ENCODE measurements at regions not wholly inside any gene's neighbourhood (a gene's known extent, or its start where the extent isn't known, plus 50 kb on each side); places are given as distances from the start of the nearest gene placed in this dataset.

DNA sequence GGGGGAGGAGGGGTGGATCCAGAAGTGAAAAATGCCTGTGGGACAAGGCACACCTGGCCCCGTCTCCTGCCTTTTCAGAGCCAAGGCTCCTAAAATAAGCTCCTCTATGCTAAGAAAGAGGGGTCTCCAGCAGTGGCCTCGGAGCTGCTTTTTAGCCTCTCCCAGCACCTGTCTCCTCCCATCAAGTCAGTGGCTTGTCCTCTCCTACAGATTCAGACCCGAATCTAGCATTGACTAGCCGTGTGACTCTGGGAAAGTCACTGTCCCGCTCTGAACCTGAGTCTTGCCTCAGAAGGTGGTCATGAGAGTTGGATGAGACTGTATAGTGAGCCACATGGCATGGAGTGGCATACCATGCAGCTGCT, 90.8 kb upstream of the THY1 start:
- Histone ChIP-seq H3K9me3 (ENCODE audit: control insufficient read depth in 3 of 3, low read length in 3 of 3) (no peaks in the 10 kb centered on the region), H3K4me1 (ENCODE audit: control insufficient read depth in 3 of 3, insufficient read depth in 3 of 3, low read length in 3 of 3) (peaks cover 0 to 2% (median 0%) of the 10 kb centered on the region in 3 donors), H3K9ac (ENCODE audit: low read depth in 1 of 3, low read length in 3 of 3) (no peak overlapping the region), H3K27ac (ENCODE audit: low read depth, low read length) (no peak overlapping the region), H3K27me3 (ENCODE audit: control insufficient read depth in 3 of 3, insufficient read depth in 3 of 3, low read length in 3 of 3) (peaks cover 5 to 20% (median 18%) of the 10 kb centered on the region in 3 donors), H3K36me3 (ENCODE audit: control insufficient read depth in 3 of 3, insufficient read depth in 3 of 3, low read length in 3 of 3) (no peaks in the 10 kb centered on the region), H3K4me3 (ENCODE audit: low read length in 3 of 3) (no peak overlapping the region)

DNA sequence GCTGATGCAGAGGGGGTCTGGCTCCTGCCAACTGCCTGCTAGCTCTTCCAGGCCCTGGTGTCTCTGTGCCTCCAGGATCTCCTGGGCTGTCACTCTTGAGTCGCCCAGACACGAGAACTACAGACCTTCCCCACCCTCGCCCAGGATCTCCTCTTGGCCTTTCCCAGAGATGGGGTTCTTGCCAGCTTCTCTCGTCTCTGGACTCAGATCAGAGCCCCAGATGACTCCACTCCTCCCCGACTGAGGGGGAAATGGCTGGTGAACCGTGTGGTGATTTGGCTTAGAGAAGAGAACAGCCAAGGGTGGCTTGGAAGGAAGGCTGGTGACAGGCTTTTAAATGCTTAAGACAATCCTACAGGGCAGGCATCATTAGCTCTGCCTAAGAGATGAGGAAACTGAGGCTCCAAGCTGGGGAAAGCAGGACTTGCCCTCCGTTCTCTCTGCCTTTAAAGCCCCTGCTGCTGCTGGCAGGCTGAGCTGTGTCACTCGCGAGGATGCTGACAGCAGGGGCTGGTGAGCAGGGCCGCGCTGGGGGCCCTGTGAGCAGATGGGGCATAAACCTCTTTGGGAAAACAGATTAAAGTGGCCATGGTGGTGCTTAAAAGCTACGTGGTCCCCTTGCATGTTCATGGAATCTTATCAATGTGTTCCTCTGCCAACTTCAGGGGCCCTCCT, 90.3 kb upstream of the THY1 start:
- Histone ChIP-seq H3K4me1 (ENCODE audit: control insufficient read depth in 3 of 3, insufficient read depth in 3 of 3, low read length in 3 of 3) (peaks cover 0 to 2% (median 0%) of the 10 kb centered on the region in 3 donors), H3K27me3 (ENCODE audit: control insufficient read depth in 3 of 3, insufficient read depth in 3 of 3, low read length in 3 of 3) (peaks cover 5 to 18% (median 15%) of the 10 kb centered on the region in 3 donors), H3K9me3 (ENCODE audit: control insufficient read depth in 3 of 3, low read length in 3 of 3) (no peaks in the 10 kb centered on the region), H3K4me3 (ENCODE audit: low read length in 3 of 3) (no peak overlapping the region), H3K9ac (ENCODE audit: low read depth in 1 of 3, low read length in 3 of 3) (no peak overlapping the region), H3K36me3 (ENCODE audit: control insufficient read depth in 3 of 3, insufficient read depth in 3 of 3, low read length in 3 of 3) (no peaks in the 10 kb centered on the region), H3K27ac (ENCODE audit: low read depth, low read length) (no peak overlapping the region)

DNA sequence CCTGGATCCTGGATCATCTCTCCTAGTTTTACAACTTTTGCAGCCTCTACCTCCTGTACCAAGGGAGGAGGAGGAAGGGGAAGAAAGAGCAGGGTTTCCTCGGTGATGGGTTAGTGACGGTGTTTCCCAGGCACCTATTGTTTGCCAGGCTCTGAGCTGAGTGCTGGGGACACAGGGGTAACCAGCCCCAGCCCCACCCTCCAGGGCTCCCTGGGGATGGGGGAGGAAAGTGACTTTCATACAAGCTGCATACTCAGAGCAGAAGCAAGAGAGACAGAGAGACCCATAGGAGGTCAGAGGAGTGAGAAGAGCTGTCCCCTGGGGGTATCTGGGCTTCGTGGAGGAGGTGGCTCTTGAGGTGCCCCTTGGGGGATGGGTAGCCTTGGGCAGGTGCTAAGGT, 89.4 kb upstream of the THY1 start:
- H3K9me3 ChIP-seq (ENCODE audit: control insufficient read depth in 3 of 3, low read length in 3 of 3): no peaks in the 10 kb centered on the region
- H3K4me3 ChIP-seq (ENCODE audit: low read length in 3 of 3): no peak overlapping the region
- peaks cover 0 to 2% (median 0%) of the 10 kb centered on the region in 3 donors for H3K4me1 ChIP-seq (ENCODE audit: control insufficient read depth in 3 of 3, insufficient read depth in 3 of 3, low read length in 3 of 3)
- H3K27me3 ChIP-seq (ENCODE audit: control insufficient read depth in 3 of 3, insufficient read depth in 3 of 3, low read length in 3 of 3): peaks cover 5 to 18% (median 15%) of the 10 kb centered on the region in 3 donors
- no peaks in the 10 kb centered on the region for H3K36me3 ChIP-seq (ENCODE audit: control insufficient read depth in 3 of 3, insufficient read depth in 3 of 3, low read length in 3 of 3)
- H3K9ac ChIP-seq (ENCODE audit: low read depth in 1 of 3, low read length in 3 of 3): no peak overlapping the region
- H3K27ac ChIP-seq (ENCODE audit: low read depth, low read length): no peak overlapping the region

DNA sequence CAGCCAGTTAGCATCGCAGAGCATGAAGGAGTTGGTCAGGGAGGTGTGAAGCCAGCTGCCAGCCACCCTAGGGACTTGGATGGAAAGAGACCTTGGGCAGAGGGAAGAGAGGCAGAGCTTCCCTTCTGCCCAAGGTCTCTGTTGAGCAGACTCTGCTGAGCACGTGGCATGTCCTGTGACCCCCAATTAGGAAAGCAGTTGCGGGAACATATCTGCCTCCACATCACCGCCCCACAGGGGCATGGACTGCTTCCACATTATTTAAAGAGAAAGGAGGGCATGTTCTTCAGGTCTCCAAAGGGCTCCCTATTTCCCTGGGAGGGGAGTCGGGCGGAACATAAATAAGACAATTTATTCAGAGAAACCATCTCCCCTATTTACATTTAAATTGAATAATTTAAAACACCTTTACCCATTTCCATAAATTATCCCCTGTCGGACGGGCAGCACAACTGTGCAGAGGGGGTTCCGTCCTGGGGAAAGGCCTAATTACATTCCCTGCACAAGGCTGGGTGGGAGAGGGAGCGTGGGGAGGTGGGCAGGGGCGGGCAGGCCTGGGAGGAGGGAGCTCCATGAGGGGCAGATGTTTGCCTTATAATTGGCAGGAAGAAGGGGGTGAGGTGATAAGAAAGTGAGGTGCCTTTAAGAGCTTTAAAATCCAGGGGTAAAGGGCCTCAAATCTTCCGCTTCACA, 88.8 kb upstream of the THY1 start:
- H3K9ac ChIP-seq (ENCODE audit: low read depth in 1 of 3, low read length in 3 of 3): no peak overlapping the region
- H3K36me3 ChIP-seq (ENCODE audit: control insufficient read depth in 3 of 3, insufficient read depth in 3 of 3, low read length in 3 of 3): no peaks in the 10 kb centered on the region
- H3K27ac ChIP-seq (ENCODE audit: low read depth, low read length): no peak overlapping the region
- peaks cover 0 to 2% (median 0%) of the 10 kb centered on the region in 3 donors for H3K4me1 ChIP-seq (ENCODE audit: control insufficient read depth in 3 of 3, insufficient read depth in 3 of 3, low read length in 3 of 3)
- no peaks in the 10 kb centered on the region for H3K9me3 ChIP-seq (ENCODE audit: control insufficient read depth in 3 of 3, low read length in 3 of 3)
- peaks cover 5 to 18% (median 15%) of the 10 kb centered on the region in 3 donors for H3K27me3 ChIP-seq (ENCODE audit: control insufficient read depth in 3 of 3, insufficient read depth in 3 of 3, low read length in 3 of 3)
- no peak overlapping the region for H3K4me3 ChIP-seq (ENCODE audit: low read length in 3 of 3)

DNA sequence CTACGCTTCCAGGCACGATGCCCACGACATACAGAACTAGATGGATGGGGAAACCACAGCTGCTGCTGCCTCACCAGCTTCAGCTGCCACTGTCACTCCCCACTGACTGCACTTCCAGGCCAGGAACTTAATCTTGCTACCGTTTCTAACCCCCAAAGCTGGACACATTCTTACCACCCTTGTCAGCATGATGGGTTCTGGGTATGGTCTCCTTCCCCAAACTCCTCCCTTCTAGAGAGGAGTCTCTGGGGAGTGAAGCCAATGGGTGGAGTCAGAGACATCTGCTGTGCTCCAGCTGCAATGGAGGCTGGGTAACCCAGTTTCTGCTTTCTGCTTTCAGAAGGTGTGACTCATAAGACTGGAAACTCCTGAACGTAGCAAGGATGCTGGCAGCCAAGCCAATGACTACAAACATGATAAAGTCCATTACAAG, 87.0 kb upstream of the THY1 start:
- no peak overlapping the region for H3K9ac ChIP-seq (ENCODE audit: low read depth in 1 of 3, low read length in 3 of 3)

DNA sequence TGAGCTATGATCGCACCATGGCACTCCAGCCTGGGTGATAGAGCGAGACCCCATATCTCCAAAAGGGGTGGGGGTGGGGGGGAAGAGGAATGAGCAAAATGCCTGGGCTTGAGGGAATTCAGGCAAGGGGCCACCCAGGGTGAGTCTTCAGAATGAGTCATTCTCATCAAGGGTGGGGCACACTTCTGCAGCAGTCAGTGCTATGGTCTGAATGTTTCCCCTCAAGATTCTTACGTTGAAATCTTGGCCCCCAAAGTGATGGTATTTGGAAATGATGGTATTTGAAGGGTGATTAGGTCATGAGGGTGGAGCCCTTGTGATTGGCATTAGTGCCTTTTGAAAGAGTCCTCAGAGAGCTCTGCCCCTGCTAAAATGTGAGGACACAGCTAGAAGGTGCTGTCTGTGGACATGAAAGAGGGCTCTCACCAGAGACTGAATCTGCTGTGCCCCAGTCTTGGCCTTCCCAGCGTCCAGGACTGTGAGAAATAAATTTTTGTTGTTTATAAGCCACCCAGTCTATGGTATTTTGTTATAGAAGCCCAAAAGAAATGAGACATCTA, 86.4 kb upstream of the THY1 start:
- Histone ChIP-seq H3K36me3 (ENCODE audit: control insufficient read depth in 3 of 3, insufficient read depth in 3 of 3, low read length in 3 of 3) (no peaks in the 10 kb centered on the region), H3K9ac (ENCODE audit: low read depth in 1 of 3, low read length in 3 of 3) (no peak overlapping the region), H3K27me3 (ENCODE audit: control insufficient read depth in 3 of 3, insufficient read depth in 3 of 3, low read length in 3 of 3) (peaks cover 8 to 24% (median 22%) of the 10 kb centered on the region in 3 donors), H3K4me3 (ENCODE audit: low read length in 3 of 3) (no peak overlapping the region), H3K27ac (ENCODE audit: low read depth, low read length) (no peak overlapping the region), H3K9me3 (ENCODE audit: control insufficient read depth in 3 of 3, low read length in 3 of 3) (peaks cover 0 to under 1% (median 0%) of the 10 kb centered on the region in 3 donors), H3K4me1 (ENCODE audit: control insufficient read depth in 3 of 3, insufficient read depth in 3 of 3, low read length in 3 of 3) (peaks cover 0 to 2% (median 0%) of the 10 kb centered on the region in 3 donors)

More for the DNA sequence above, 87.0 kb upstream of the THY1 start:
- Histone ChIP-seq H3K36me3 (ENCODE audit: control insufficient read depth in 3 of 3, insufficient read depth in 3 of 3, low read length in 3 of 3) (no peaks in the 10 kb centered on the region), H3K27ac (ENCODE audit: low read depth, low read length) (no peak overlapping the region), H3K27me3 (ENCODE audit: control insufficient read depth in 3 of 3, insufficient read depth in 3 of 3, low read length in 3 of 3) (peaks cover 8 to 24% (median 22%) of the 10 kb centered on the region in 3 donors), H3K4me3 (ENCODE audit: low read length in 3 of 3) (no peak overlapping the region), H3K4me1 (ENCODE audit: control insufficient read depth in 3 of 3, insufficient read depth in 3 of 3, low read length in 3 of 3) (peaks cover 0 to 2% (median 0%) of the 10 kb centered on the region in 3 donors), H3K9me3 (ENCODE audit: control insufficient read depth in 3 of 3, low read length in 3 of 3) (no peaks in the 10 kb centered on the region)

DNA sequence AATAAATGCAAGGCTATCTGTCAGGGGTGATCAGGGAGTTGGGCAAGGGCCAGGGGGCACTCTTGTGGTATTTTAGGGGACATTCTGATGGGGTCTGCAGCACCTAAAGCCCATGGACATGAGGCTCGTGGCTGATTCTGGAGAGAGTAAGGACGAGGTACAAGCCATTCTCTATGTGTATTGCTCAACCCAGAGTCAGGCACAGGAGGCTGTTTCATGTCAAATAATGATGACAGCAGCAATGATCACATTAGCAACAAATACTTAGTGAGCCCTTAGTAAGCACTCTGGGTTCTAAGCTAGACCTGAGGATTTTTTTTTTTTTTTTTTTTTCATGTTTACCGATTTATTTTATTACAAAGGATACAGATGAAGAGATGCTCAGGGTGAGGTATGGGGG, 83.5 kb upstream of the THY1 start:
- no peak overlapping the region for H3K9ac ChIP-seq (ENCODE audit: low read depth in 1 of 3, low read length in 3 of 3)
- H3K9me3 ChIP-seq (ENCODE audit: control insufficient read depth in 3 of 3, low read length in 3 of 3): peaks cover 0 to 2% (median 0%) of the 10 kb centered on the region in 3 donors
- H3K4me3 ChIP-seq (ENCODE audit: low read length in 3 of 3): no peak overlapping the region
- peaks cover 0 to 2% (median 0%) of the 10 kb centered on the region in 3 donors for H3K4me1 ChIP-seq (ENCODE audit: control insufficient read depth in 3 of 3, insufficient read depth in 3 of 3, low read length in 3 of 3)
- no peak overlapping the region for H3K27ac ChIP-seq (ENCODE audit: low read depth, low read length)
- H3K27me3 ChIP-seq (ENCODE audit: control insufficient read depth in 3 of 3, insufficient read depth in 3 of 3, low read length in 3 of 3): peaks cover 2 to 13% (median 4%) of the 10 kb centered on the region in 3 donors
- H3K36me3 ChIP-seq (ENCODE audit: control insufficient read depth in 3 of 3, insufficient read depth in 3 of 3, low read length in 3 of 3): no peaks in the 10 kb centered on the region

DNA sequence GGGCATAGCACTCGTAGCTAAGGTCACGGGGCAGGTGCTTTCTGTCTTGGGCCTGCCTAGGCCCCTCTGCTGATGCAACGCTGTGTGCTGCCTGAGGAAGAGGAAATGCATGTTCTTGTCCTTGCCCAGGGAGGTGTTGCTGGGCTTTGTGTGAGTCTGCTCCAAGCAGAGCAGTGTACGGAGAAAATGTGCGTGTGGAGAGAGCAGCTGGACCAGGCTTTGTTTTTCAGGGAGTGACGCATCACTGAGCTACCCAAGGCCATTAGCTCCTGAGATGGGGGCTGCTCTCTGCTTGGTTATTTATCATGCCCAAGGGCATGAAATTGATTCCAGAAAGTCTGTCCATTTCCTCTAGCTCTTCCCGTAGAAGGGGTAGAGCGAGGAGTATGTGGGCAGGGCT, 82.9 kb upstream of the THY1 start:
- Histone ChIP-seq H3K4me1 (ENCODE audit: control insufficient read depth in 3 of 3, insufficient read depth in 3 of 3, low read length in 3 of 3) (peaks cover 0 to 2% (median 0%) of the 10 kb centered on the region in 3 donors), H3K9me3 (ENCODE audit: control insufficient read depth in 3 of 3, low read length in 3 of 3) (peaks cover 0 to 2% (median 0%) of the 10 kb centered on the region in 3 donors), H3K9ac (ENCODE audit: low read depth in 1 of 3, low read length in 3 of 3) (no peak overlapping the region), H3K36me3 (ENCODE audit: control insufficient read depth in 3 of 3, insufficient read depth in 3 of 3, low read length in 3 of 3) (no peaks in the 10 kb centered on the region), H3K4me3 (ENCODE audit: low read length in 3 of 3) (no peak overlapping the region), H3K27ac (ENCODE audit: low read depth, low read length) (no peak overlapping the region), H3K27me3 (ENCODE audit: control insufficient read depth in 3 of 3, insufficient read depth in 3 of 3, low read length in 3 of 3) (peaks cover 2 to 12% (median 4%) of the 10 kb centered on the region in 3 donors)

DNA sequence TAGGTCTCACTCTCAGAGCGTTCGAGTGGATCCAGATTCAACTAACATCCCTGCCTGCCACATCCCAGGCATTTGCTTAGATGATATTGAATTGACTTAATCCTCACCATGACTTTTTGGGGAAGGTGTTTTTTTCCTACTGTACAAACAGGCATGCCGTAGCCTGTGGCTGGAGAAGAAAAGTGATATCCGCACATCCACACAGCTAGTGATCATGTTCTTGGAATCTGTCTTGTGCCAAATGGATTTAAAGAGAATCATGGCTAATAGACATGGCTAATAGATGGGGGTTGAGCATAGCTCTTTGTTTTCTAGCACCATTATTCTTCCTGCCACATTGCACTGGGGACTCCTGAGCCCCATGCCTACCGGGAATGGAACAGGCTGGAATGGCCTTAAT, 82.1 kb upstream of the THY1 start:
- no peak overlapping the region for H3K4me3 ChIP-seq (ENCODE audit: low read length in 3 of 3)
- H3K36me3 ChIP-seq (ENCODE audit: control insufficient read depth in 3 of 3, insufficient read depth in 3 of 3, low read length in 3 of 3): no peaks in the 10 kb centered on the region
- H3K4me1 ChIP-seq (ENCODE audit: control insufficient read depth in 3 of 3, insufficient read depth in 3 of 3, low read length in 3 of 3): no peaks in the 10 kb centered on the region
- no peak overlapping the region for H3K27ac ChIP-seq (ENCODE audit: low read depth, low read length)
- peaks cover 2 to 12% (median 4%) of the 10 kb centered on the region in 3 donors for H3K27me3 ChIP-seq (ENCODE audit: control insufficient read depth in 3 of 3, insufficient read depth in 3 of 3, low read length in 3 of 3)
- peaks cover 0 to 2% (median 0%) of the 10 kb centered on the region in 3 donors for H3K9me3 ChIP-seq (ENCODE audit: control insufficient read depth in 3 of 3, low read length in 3 of 3)
- H3K9ac ChIP-seq (ENCODE audit: low read depth in 1 of 3, low read length in 3 of 3): no peak overlapping the region

DNA sequence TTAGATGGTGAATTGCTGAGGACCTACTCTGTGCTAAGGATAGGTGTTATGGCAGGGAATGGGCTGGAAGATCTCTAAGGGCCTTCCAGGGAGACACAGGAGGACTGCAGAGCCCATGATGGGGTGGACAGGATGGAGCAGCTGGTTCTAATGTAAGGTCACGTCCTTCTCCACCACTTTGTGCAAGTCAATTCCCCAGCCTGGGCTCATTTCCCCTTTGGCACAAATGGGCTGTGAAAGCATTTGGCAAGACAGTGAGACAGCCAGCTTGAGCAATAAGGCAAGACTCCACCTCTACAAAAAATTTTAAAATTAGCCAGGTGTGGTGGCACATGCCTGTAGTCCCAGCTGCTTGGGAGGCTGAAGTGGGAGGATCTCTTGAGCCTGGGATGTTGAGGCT, 81.4 kb upstream of the THY1 start:
- Histone ChIP-seq H3K4me1 (ENCODE audit: control insufficient read depth in 3 of 3, insufficient read depth in 3 of 3, low read length in 3 of 3) (no peaks in the 10 kb centered on the region), H3K27ac (ENCODE audit: low read depth, low read length) (no peak overlapping the region), H3K4me3 (ENCODE audit: low read length in 3 of 3) (no peak overlapping the region), H3K9me3 (ENCODE audit: control insufficient read depth in 3 of 3, low read length in 3 of 3) (peaks cover 0 to 2% (median 0%) of the 10 kb centered on the region in 3 donors), H3K27me3 (ENCODE audit: control insufficient read depth in 3 of 3, insufficient read depth in 3 of 3, low read length in 3 of 3) (peaks cover 4 to 12% (median 6%) of the 10 kb centered on the region in 3 donors), H3K9ac (ENCODE audit: low read depth in 1 of 3, low read length in 3 of 3) (no peak overlapping the region), H3K36me3 (ENCODE audit: control insufficient read depth in 3 of 3, insufficient read depth in 3 of 3, low read length in 3 of 3) (no peaks in the 10 kb centered on the region)
